Ovary (tissue), 7 donors: ENCODE measurements at regions not wholly inside any gene's neighbourhood (a gene's known extent, or its start where the extent isn't known, plus 50 kb on each side); places are given as distances from the start of the nearest gene placed in this dataset.

Experiments used
- DNase-seq, 5 donors: peaks; one replicate each; pipeline ENCODE4 v3.0.0-alpha.2; 2019 to 2020
- H3K27ac ChIP-seq, 2 donors: fragments of 200-600 bp; one replicate each; pipeline versions ENCODE4 v1.5.1 to v1.8.0; 2019 to 2022
- H3K27me3 ChIP-seq: fragments of 200-600 bp; one replicate; pipeline ENCODE4 v1.8.0; 2022
- H3K36me3 ChIP-seq: fragments of 200-600 bp; sonication (generic); one replicate; pipeline ENCODE4 v1.5.1; 2019
- H3K4me1 ChIP-seq: one replicate; pipeline ENCODE4 v1.8.1; 2013; ENCODE audit warnings: mild to moderate bottlenecking, moderate library complexity; ENCODE audit not compliant: insufficient read depth
- H3K4me3 ChIP-seq: fragments of 200-600 bp; sonication (generic); one replicate; pipeline ENCODE4 v1.5.1; 2017
- H3K9me3 ChIP-seq, 2 donors: fragments of 200-600 bp in 1 of 2; sonication (generic) in 1 of 2; one replicate each; pipeline versions ENCODE4 v1.5.1 to v1.8.1; 2013 to 2019; ENCODE audit warnings: mild to moderate bottlenecking in 1 of 2, moderate library complexity in 1 of 2
- CTCF ChIP-seq, 3 donors: fragments of 450-650 bp in 2 of 3; fragments of 200-600 bp in 1 of 3; IDR thresholded peaks; one replicate each; pipeline versions ENCODE4 v1.5.1 to v1.8.0; 2016 to 2022; ENCODE audit warnings: antibody characterized with exemption in 3 of 3, mild to moderate bottlenecking in 1 of 3
- EP300 ChIP-seq: sonication (generic); formaldehyde crosslinking; IDR thresholded peaks from one replicate; pipeline ENCODE4 v1.6.1; 2017; ENCODE audit warnings: antibody characterized with exemption
- POLR2A ChIP-seq: fragments of 450-650 bp; IDR thresholded peaks from one replicate; pipeline ENCODE4 v1.6.1; 2017; ENCODE audit warnings: antibody characterized with exemption, mild to moderate bottlenecking, moderate library complexity
- WGBS, 3 donors: extraction: QIAGEN DNeasy Blood & Tissue Kit in 1 of 3; methylation state at CpG; one replicate each; pipeline versions ENCODE4 v1.1.5 to v1.1.7; 2013 to 2017; 5-methylcytosine and 5-hydroxymethylcytosine counted together
- intact Hi-C, 4 donors: fragments of 100-400 bp; cut with DNase I; formaldehyde crosslinking; loops; one replicate each; pipeline versions ENCODE4 v1.11.0 to v1.15.1; 2022 to 2023
- donor health status: DM: no; HTN: no; CAD: no; lungs with moderate emphysema.
- donor health status: DM: no; HTN: no; CAD: no.
- donor health status: Bipolar disorder and iron deficiency.
- donor health status: DM: no; HTN: no; CAD: no.
- donor health status: DM: yes; HTN: yes; CAD: no.

DNA sequence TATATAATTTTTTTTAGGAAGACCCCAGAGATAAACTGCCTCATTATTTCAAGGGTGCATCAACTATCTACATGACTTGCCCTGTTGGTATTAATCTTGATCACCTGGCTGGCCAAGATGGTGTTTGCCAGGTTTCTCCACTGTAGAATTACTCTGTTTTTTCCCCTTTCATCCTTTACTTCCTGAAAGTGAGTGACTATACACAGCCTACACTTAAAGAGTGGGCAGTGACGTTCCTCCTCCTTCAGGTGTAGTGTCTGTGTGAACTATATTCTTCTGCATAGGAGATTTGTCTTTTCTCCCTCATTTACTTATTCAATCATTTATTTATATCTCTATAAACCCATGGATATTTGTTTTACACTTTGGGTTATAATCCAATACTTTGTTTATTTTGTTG lies 246.7 kb downstream of the IRF8 start:
- no peak for DNase-seq
- peaks cover 2% of the 10 kb centered on the region for H3K27me3 ChIP-seq
- no peaks in the 10 kb centered on the region for H3K36me3 ChIP-seq
- no peak overlapping the region for H3K27ac ChIP-seq
- WGBS, 3 donors: 50 to 62% (median 59%) methylated on average over 1 of the region's 1 CpG
- no peaks in the 10 kb centered on the region for H3K4me1 ChIP-seq
- H3K4me3 ChIP-seq: no peak overlapping the region
- TF ChIP-seq CTCF (IDR thresholded peaks at IDR 0.05): no peak
- no peaks in the 10 kb centered on the region for H3K9me3 ChIP-seq
- intact Hi-C loops: no loop called here

GRCh38 chr16:86150641-86151238 lies 251.8 kb downstream of the IRF8 start:
- H3K27me3 ChIP-seq: peaks cover 2% of the 10 kb centered on the region
- no peak overlapping the region for H3K27ac ChIP-seq
- WGBS, 3 donors: 10 to 30% (median 10%) methylated on average over 18 of the region's 18 CpGs
- H3K4me1 ChIP-seq: no peaks in the 10 kb centered on the region
- H3K9me3 ChIP-seq: no peaks in the 10 kb centered on the region
- no peak overlapping the region for H3K4me3 ChIP-seq
- H3K36me3 ChIP-seq: no peaks in the 10 kb centered on the region
- no peak for TF ChIP-seq CTCF (IDR thresholded peaks at IDR 0.05)
- no peak for TF ChIP-seq EP300
- no peak for TF ChIP-seq POLR2A
- no peak for DNase-seq
- intact Hi-C loops: no loop called here

DNA sequence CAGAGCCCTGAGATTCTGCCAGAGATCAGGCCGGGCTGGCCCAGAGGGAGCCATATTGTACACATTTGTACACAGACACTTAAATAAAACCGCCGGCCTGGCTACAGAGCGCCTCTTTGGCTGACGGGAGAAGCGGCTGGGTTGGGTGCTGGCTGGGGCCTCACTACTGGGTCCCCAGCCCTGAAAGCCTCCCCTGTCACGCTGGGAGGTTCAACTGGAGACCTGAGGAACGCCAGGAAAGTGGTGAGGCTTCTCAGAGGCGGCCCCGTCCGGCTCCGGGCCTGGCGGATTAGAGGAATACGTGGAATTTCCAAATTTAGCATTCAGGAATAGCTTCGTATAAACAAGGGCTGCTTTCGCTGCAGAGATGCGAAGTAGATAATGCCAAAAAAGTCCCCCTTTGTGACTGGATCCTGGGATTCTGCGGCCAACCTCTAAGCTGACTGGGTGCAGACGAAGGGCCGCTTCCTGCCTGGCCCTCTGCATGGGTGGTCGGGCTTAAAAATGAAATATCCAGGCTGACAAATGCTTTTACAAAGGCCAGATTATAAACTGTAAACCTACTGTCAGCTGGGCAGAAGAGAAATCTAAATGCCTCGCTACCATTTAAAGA lies 252.4 kb downstream of the IRF8 start:
- H3K4me3 ChIP-seq: no peak overlapping the region
- H3K27me3 ChIP-seq: peaks cover 2% of the 10 kb centered on the region
- 74 to 80% (median 79%) methylated on average over 22 of the region's 22 CpGs for WGBS, 3 donors

GRCh38 chr16:86156155-86156554 lies 257.2 kb downstream of the IRF8 start:
- H3K4me1 ChIP-seq: no peaks in the 10 kb centered on the region
- WGBS, 3 donors: 44 to 56% (median 56%) methylated on average over 3 of the region's 3 CpGs
- H3K27ac ChIP-seq: no peak overlapping the region
- H3K9me3 ChIP-seq: no peaks in the 10 kb centered on the region
- no peak overlapping the region for H3K4me3 ChIP-seq
- H3K27me3 ChIP-seq: no peaks in the 10 kb centered on the region
- H3K36me3 ChIP-seq: no peaks in the 10 kb centered on the region
- intact Hi-C loops: no loop called here
- TF ChIP-seq CTCF (IDR thresholded peaks at IDR 0.05) (no peak), EP300 (no peak), POLR2A (no peak)
- no peak for DNase-seq

More for the DNA sequence above, 252.4 kb downstream of the IRF8 start:
- no peak for TF ChIP-seq CTCF (IDR thresholded peaks at IDR 0.05)
- no peak for TF ChIP-seq POLR2A
- intact Hi-C loops: no loop called here
- no peak for DNase-seq
- Histone ChIP-seq H3K36me3 (no peaks in the 10 kb centered on the region), H3K27ac (no peak overlapping the region), H3K4me1 (no peaks in the 10 kb centered on the region), H3K9me3 (no peaks in the 10 kb centered on the region)
